HCT116 (cell line): ENCODE measurements at regions not wholly inside any gene's neighbourhood (a gene's known extent, or its start where the extent isn't known, plus 50 kb on each side); places are given as distances from the start of the nearest gene placed in this dataset.
"Not testable (repeated sequence)": the region's sequence is repeated elsewhere in the genome, so short reads cannot be mapped to it uniquely, and the experiment has no call there.

Source experiments
- ATAC-seq: fragments of 200-7000 bp; cut with Tn5 transposase; 2 replicates; pipeline ENCODE4 v1.9.1; 2020; ENCODE audit warnings: mild to moderate bottlenecking, moderate library complexity
- BruUV-seq: library from RNA; stranded (reverse); fragments of 400-500 nt; replicated peaks from 2 replicates; lab custom pipeline; 2021; lab: Mats Ljungman, UMichigan
- CTCF ChIA-PET: fragments of 300-600 bp; sonication (Branson Sonifier 250); formaldehyde crosslinking; loops from one replicate; lab custom pipeline; 2021; ENCODE audit warnings: antibody characterized with exemption; lab: Charles Lee
- POLR2A ChIA-PET: fragments of 300-600, 350-600 bp; sonication (Branson Sonifier 250); formaldehyde crosslinking; loops from one replicate; lab custom pipeline; 2021; ENCODE audit warnings: antibody characterized with exemption; lab: Charles Lee
- RAD21 ChIA-PET, 2 experiments: fragments of 300-600 bp; sonication (Branson Sonifier 250); formaldehyde crosslinking; loops; one replicate each; lab custom pipeline; 2023; ENCODE audit warnings: low total read pairs in 2 of 2; ENCODE audit not compliant: uncharacterized antibody in 2 of 2, unreplicated experiment in 2 of 2, low non-redundant PET in 1 of 2; lab: Charles Lee
- DNase-seq: peaks from one replicate; pipeline ENCODE4 v3.0.0-alpha.2; 2010; ENCODE audit warnings: low read depth, low spot score
- H2AFZ ChIP-seq: fragments of 200-600 bp; shearing (Covaris generic), sonication (generic); 2 replicates; pipeline ENCODE4 v1.6.1; 2017; ENCODE audit warnings: low read depth, mixed run types, mixed read lengths, antibody characterized with exemption, low read length; ENCODE audit not compliant: poor library complexity, severe bottlenecking
- H3K27ac ChIP-seq: 2 replicates; pipeline ENCODE4 v1.5.1; 2012; ENCODE audit warnings: low read depth, low read length
- H3K27me3 ChIP-seq: fragments of 200-600 bp; sonication (generic); 2 replicates; pipeline ENCODE4 v1.6.1; 2016; ENCODE audit warnings: mixed run types, low read length, mixed read lengths; ENCODE audit not compliant: insufficient read depth
- H3K36me3 ChIP-seq, 2 experiments: fragments of 200-500 bp in 1 of 2; fragments of 200-600 bp in 1 of 2; sonication (Bioruptor generic) in 1 of 2; sonication (generic) in 1 of 2; 2 replicates each; pipeline versions ENCODE4 v1.5.1 to v1.6.1; 2014 to 2016; ENCODE audit warnings: low read length in 2 of 2, inconsistent platforms in 1 of 2, mixed read lengths in 1 of 2, mixed run types in 1 of 2; ENCODE audit not compliant: insufficient read depth in 2 of 2, control insufficient read depth in 1 of 2
- H3K4me1 ChIP-seq, 2 experiments: fragments of 200-600 bp in 1 of 2; sonication (generic) in 1 of 2; 2 replicates each; pipeline versions ENCODE4 v1.5.1 to v1.6.1; 2012 to 2017; ENCODE audit warnings: low read length in 2 of 2, inconsistent platforms in 1 of 2, mild to moderate bottlenecking in 1 of 2, mixed read lengths in 1 of 2, mixed run types in 1 of 2, moderate library complexity in 1 of 2; ENCODE audit not compliant: insufficient read depth in 2 of 2, control insufficient read depth in 1 of 2
- H3K4me2 ChIP-seq: fragments of 200-600 bp; sonication (generic); 2 replicates; pipeline ENCODE4 v1.6.1; 2017; ENCODE audit warnings: mixed run types, low read length, mixed read lengths
- H3K4me3 ChIP-seq, 2 experiments: fragments of 200-600 bp in 1 of 2; sonication (generic) in 1 of 2; replicated peaks in 1 of 2; 2 replicates each; pipeline ENCODE4 v1.5.1; 2011 to 2016; ENCODE audit warnings: low read length in 2 of 2, control low read depth in 1 of 2, low read depth in 1 of 2, mild to moderate bottlenecking in 1 of 2, mixed read lengths in 1 of 2, mixed run types in 1 of 2
- H3K79me2 ChIP-seq: fragments of 200-600 bp; sonication (generic); 2 replicates; pipeline ENCODE4 v1.6.1; 2017; ENCODE audit warnings: mild to moderate bottlenecking, mixed run types, low read length, moderate library complexity, mixed read lengths; ENCODE audit not compliant: insufficient read depth
- H3K9ac ChIP-seq: fragments of 200-600 bp; sonication (generic); 2 replicates; pipeline ENCODE4 v1.6.1; 2016; ENCODE audit warnings: low read length, mixed read lengths
- H3K9me2 ChIP-seq: fragments of 200-600 bp; sonication (generic), shearing (Covaris generic); 2 replicates; pipeline ENCODE4 v1.6.1; 2017; ENCODE audit warnings: mixed run types, mild to moderate bottlenecking, moderate library complexity; ENCODE audit not compliant: insufficient read depth
- H3K9me3 ChIP-seq, 2 experiments: fragments of 200-500 bp in 1 of 2; fragments of 200-600 bp in 1 of 2; sonication (Bioruptor generic) in 1 of 2; sonication (generic) in 1 of 2; 2 replicates each; pipeline ENCODE4 v1.6.1; 2014 to 2017; ENCODE audit warnings: low read length in 2 of 2, mixed read lengths in 2 of 2, inconsistent platforms in 1 of 2, low read depth in 1 of 2, mild to moderate bottlenecking in 1 of 2, mixed run types in 1 of 2, moderate library complexity in 1 of 2; ENCODE audit not compliant: control insufficient read depth in 1 of 2, insufficient read depth in 1 of 2
- H4K20me1 ChIP-seq: fragments of 200-600 bp; sonication (generic), shearing (Covaris generic); 2 replicates; pipeline ENCODE4 v1.6.1; 2017; ENCODE audit warnings: mixed run types, mild to moderate bottlenecking, moderate library complexity; ENCODE audit not compliant: insufficient read depth
- EGR1 ChIP-seq: IDR thresholded peaks from 2 replicates; pipeline ENCODE4 v1.6.1; 2012; ENCODE audit warnings: low read depth
- EZH2phosphoT487 ChIP-seq: fragments of 200-600 bp; IDR thresholded peaks from 2 replicates; pipeline ENCODE4 v1.6.1; 2018; ENCODE audit warnings: antibody characterized with exemption, borderline replicate concordance
- JUND ChIP-seq: IDR thresholded peaks from 2 replicates; pipeline ENCODE4 v1.6.1; 2012
- POLR2A ChIP-seq: IDR thresholded peaks from 2 replicates; pipeline ENCODE4 v1.7.0; 2011; ENCODE audit warnings: borderline replicate concordance; ENCODE audit not compliant: insufficient read depth, insufficient read length; ENCODE audit errors: extremely low read depth
- RAD21 ChIP-seq: IDR thresholded peaks from 2 replicates; pipeline ENCODE4 v1.6.1; 2012; ENCODE audit warnings: low read depth, mild to moderate bottlenecking
- SRF ChIP-seq: IDR thresholded peaks from 2 replicates; pipeline ENCODE4 v1.6.1; 2012; ENCODE audit warnings: low read depth
- YY1 ChIP-seq: IDR thresholded peaks from 2 replicates; pipeline ENCODE4 v1.6.1; 2011; ENCODE audit warnings: low read length, low read depth, moderate library complexity, mild to moderate bottlenecking; ENCODE audit not compliant: insufficient replicate concordance; ENCODE audit errors: extremely low read depth
- ZBTB33 ChIP-seq: IDR thresholded peaks from 2 replicates; pipeline ENCODE4 v1.6.1; 2011; ENCODE audit warnings: mild to moderate bottlenecking, low read length, moderate library complexity; ENCODE audit not compliant: insufficient replicate concordance; ENCODE audit errors: extremely low read depth
- ZFX ChIP-seq: fragments of 450-650 bp; IDR thresholded peaks from 2 replicates; pipeline ENCODE4 v1.6.1; 2017
- ZNF274 ChIP-seq: fragments of 200-500 bp; sonication (Bioruptor generic); IDR thresholded peaks from 2 replicates; pipeline ENCODE4 v1.6.1; 2014; ENCODE audit warnings: mild to moderate bottlenecking, low read depth, low read length, inconsistent platforms
- intact Hi-C: fragments of 100-400 bp; cut with micrococcal nuclease; formaldehyde crosslinking; loops from 2 replicates; pipeline ENCODE4 v1.10.0; 2022
- TF ChIP-seq, protein P1 (sequence below), 3 experiments: fragments of 200-600 bp in 1 of 3; sonication (generic) in 1 of 3; IDR thresholded peaks in 2 of 3; conservative IDR thresholded peaks in 1 of 3; 2 replicates each; pipeline ENCODE4 v1.5.1; 2012 to 2017; ENCODE audit warnings: low read depth in 2 of 3, low read length in 2 of 3, antibody characterized with exemption in 1 of 3, borderline replicate concordance in 1 of 3, control low read depth in 1 of 3, mild to moderate bottlenecking in 1 of 3, mixed read lengths in 1 of 3, mixed run types in 1 of 3, moderate library complexity in 1 of 3; ENCODE audit not compliant: insufficient read depth in 1 of 3

- Histone ChIP-seq H3K4me1 (no peaks in the 10 kb centered on the region), H3K9ac (no peak overlapping the region), H3K36me3 (no peaks in the 10 kb centered on the region), H3K9me2 (no peaks in the 10 kb centered on the region), H4K20me1 (no peaks in the 10 kb centered on the region), H3K4me2 (no peak overlapping the region), H3K4me3 (no peak overlapping the region), H3K79me2 (no peaks in the 10 kb centered on the region)
- RAD21 ChIA-PET = no interaction called here
- BruUV-seq = no TSS peak
- POLR2A ChIA-PET = no interaction called here
- intact Hi-C loops = no loop called here
- CTCF ChIA-PET = no interaction called here
- no peak for ATAC-seq
- DNase-seq = no peak
- TF ChIP-seq EGR1 (no peak), ZFX (no peak), POLR2A (no peak), ZBTB33 (no peak), ZNF274 (no peak), RAD21 (no peak), EZH2phosphoT487 (no peak), SRF (no peak), YY1 (no peak), JUND (no peak)
- TF ChIP-seq, protein P1, sequence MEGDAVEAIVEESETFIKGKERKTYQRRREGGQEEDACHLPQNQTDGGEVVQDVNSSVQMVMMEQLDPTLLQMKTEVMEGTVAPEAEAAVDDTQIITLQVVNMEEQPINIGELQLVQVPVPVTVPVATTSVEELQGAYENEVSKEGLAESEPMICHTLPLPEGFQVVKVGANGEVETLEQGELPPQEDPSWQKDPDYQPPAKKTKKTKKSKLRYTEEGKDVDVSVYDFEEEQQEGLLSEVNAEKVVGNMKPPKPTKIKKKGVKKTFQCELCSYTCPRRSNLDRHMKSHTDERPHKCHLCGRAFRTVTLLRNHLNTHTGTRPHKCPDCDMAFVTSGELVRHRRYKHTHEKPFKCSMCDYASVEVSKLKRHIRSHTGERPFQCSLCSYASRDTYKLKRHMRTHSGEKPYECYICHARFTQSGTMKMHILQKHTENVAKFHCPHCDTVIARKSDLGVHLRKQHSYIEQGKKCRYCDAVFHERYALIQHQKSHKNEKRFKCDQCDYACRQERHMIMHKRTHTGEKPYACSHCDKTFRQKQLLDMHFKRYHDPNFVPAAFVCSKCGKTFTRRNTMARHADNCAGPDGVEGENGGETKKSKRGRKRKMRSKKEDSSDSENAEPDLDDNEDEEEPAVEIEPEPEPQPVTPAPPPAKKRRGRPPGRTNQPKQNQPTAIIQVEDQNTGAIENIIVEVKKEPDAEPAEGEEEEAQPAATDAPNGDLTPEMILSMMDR (IDR thresholded peaks at IDR 0.05 in 2 of 3, conservative IDR thresholded peaks at IDR 0.05 in 1 of 3; ENCODE audit: borderline replicate concordance in 1 of 3, insufficient read depth in 1 of 3, low read depth in 2 of 3, low read length in 2 of 3) = no peak
- TF ChIP-seq, all 23 proteins: peak for 0
- Histone ChIP-seq H3K9me3 (no peaks in the 10 kb centered on the region), H3K27ac (no peak overlapping the region), H2AFZ (no peak overlapping the region), H3K27me3 (no peaks in the 10 kb centered on the region)
Measured at GRCh38 chr17:62216847-62217246, 151.8 kb upstream of the MED13 start.

- intact Hi-C loops, H3K79me2 ChIP-seq: not testable (repeated sequence)
Measured at GRCh38 chr17:62215891-62216290, 150.8 kb upstream of the MED13 start.

More at GRCh38 chr17:62215891-62216290, 150.8 kb upstream of the MED13 start:
- H2AFZ ChIP-seq, POLR2A ChIA-PET, H3K27me3 ChIP-seq, H3K9me3 ChIP-seq, CTCF ChIA-PET, DNase-seq, H3K36me3 ChIP-seq, H3K4me2 ChIP-seq, H3K27ac ChIP-seq, H4K20me1 ChIP-seq, ATAC-seq, H3K9ac ChIP-seq, H3K4me3 ChIP-seq, BruUV-seq, H3K9me2 ChIP-seq, H3K4me1 ChIP-seq, RAD21 ChIA-PET: not testable (repeated sequence)
